HG02610 (cell line): ENCODE measurements at regions not wholly inside any gene's neighbourhood (a gene's known extent, or its start where the extent isn't known, plus 50 kb on each side); places are given as distances from the start of the nearest gene placed in this dataset.
"Not testable (repeated sequence)": the region's sequence is repeated elsewhere in the genome, so short reads cannot be mapped to it uniquely, and the experiment has no call there.

Source experiments
- ATAC-seq: cut with Tn5 transposase; IDR thresholded peaks from one replicate; pipeline ENCODE4 v1.9.1; 2021; ENCODE audit warnings: mild to moderate bottlenecking, moderate library complexity; ENCODE audit not compliant: unreplicated experiment

- not testable (repeated sequence) for ATAC-seq
These were observed 175.2 kb upstream of the PLGLB1 start for GRCh38 chr2:87196720-87197388.

GRCh38 chr2:87198422-87198821, 176.8 kb upstream of the PLGLB1 start:
- ATAC-seq, result not testable (repeated sequence)

GRCh38 chr2:87199228-87199627, 177.6 kb upstream of the PLGLB1 start:
- ATAC-seq, result not testable (repeated sequence)

- not testable (repeated sequence) for ATAC-seq
These were observed 183.0 kb upstream of the PLGLB1 start for GRCh38 chr2:87204569-87205147.

GRCh38 chr2:87212938-87213337, 191.3 kb upstream of the PLGLB1 start:
- ATAC-seq, result not testable (repeated sequence)

GRCh38 chr2:87217005-87217404, 195.4 kb upstream of the PLGLB1 start:
- not testable (repeated sequence) for ATAC-seq

- ATAC-seq, result peak; percentile 89
These were observed 196.2 kb upstream of the PLGLB1 start for GRCh38 chr2:87217741-87218410.

GRCh38 chr2:87220651-87221050, 199.0 kb upstream of the PLGLB1 start:
- ATAC-seq, result not testable (repeated sequence)

- ATAC-seq, result not testable (repeated sequence)
These were observed 200.5 kb upstream of the PLGLB1 start for GRCh38 chr2:87222131-87222530.

GRCh38 chr2:87223873-87224272, 202.2 kb upstream of the PLGLB1 start:
- not testable (repeated sequence) for ATAC-seq

GRCh38 chr2:87229091-87229689, 207.5 kb upstream of the PLGLB1 start:
- peak; percentile 61 for ATAC-seq

GRCh38 chr2:87229964-87230363, 208.3 kb upstream of the PLGLB1 start:
- not testable (repeated sequence) for ATAC-seq

GRCh38 chr2:87235333-87235981, 213.8 kb upstream of the PLGLB1 start:
- ATAC-seq, result not testable (repeated sequence)

GRCh38 chr2:87237570-87238336, 216.1 kb upstream of the PLGLB1 start:
- not testable (repeated sequence) for ATAC-seq

GRCh38 chr2:87239558-87240215, 218.0 kb upstream of the PLGLB1 start:
- ATAC-seq, result not testable (repeated sequence)

GRCh38 chr2:87246066-87246717, 224.5 kb upstream of the PLGLB1 start:
- ATAC-seq, result not testable (repeated sequence)

GRCh38 chr2:87252046-87252445, 230.4 kb upstream of the PLGLB1 start:
- ATAC-seq, result not testable (repeated sequence)

- ATAC-seq, result not testable (repeated sequence)
These were observed 232.9 kb upstream of the PLGLB1 start for GRCh38 chr2:87254562-87254961.

GRCh38 chr2:87255410-87255809, 233.8 kb upstream of the PLGLB1 start:
- ATAC-seq, result not testable (repeated sequence)
